ENCODE measurements at regions not wholly inside any gene's neighbourhood (a gene's known extent, or its start where the extent isn't known, plus 50 kb on each side); places are given as distances from the start of the nearest gene placed in this dataset.

DNA sequence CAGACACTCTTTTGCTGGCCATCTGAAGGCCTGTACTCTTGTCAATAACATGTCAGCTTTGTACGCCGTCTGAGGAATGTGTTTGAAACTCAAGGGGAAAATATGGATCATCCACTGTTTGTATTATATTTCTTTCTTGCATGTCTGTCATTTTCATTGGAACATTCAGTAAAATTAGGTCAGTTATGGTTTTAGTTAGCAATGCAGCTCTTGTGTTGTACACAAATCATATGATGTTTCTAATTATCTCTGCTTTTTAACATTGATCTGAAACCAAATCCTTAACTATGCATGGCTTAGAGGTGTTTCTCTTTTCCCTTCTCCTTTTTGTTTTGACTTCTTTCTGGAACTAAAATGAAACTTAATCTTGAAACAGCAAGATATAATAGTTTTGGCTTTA is 333.6 kb upstream of the PRICKLE1 start:
- TF ChIP-seq, protein P1, sequence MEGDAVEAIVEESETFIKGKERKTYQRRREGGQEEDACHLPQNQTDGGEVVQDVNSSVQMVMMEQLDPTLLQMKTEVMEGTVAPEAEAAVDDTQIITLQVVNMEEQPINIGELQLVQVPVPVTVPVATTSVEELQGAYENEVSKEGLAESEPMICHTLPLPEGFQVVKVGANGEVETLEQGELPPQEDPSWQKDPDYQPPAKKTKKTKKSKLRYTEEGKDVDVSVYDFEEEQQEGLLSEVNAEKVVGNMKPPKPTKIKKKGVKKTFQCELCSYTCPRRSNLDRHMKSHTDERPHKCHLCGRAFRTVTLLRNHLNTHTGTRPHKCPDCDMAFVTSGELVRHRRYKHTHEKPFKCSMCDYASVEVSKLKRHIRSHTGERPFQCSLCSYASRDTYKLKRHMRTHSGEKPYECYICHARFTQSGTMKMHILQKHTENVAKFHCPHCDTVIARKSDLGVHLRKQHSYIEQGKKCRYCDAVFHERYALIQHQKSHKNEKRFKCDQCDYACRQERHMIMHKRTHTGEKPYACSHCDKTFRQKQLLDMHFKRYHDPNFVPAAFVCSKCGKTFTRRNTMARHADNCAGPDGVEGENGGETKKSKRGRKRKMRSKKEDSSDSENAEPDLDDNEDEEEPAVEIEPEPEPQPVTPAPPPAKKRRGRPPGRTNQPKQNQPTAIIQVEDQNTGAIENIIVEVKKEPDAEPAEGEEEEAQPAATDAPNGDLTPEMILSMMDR (IDR thresholded peaks at IDR 0.05) = no peak
- TF ChIP-seq POLR2A (IDR thresholded peaks at IDR 0.05) (no peak), EP300 (IDR thresholded peaks at IDR 0.05) (no peak), POLR2AphosphoS5 (IDR thresholded peaks at IDR 0.05) (no peak)
